ENCODE measurements at regions not wholly inside any gene's neighbourhood (a gene's known extent, or its start where the extent isn't known, plus 50 kb on each side); places are given as distances from the start of the nearest gene placed in this dataset.
"Not testable (repeated sequence)": the region's sequence is repeated elsewhere in the genome, so short reads cannot be mapped to it uniquely, and the experiment has no call there.

GRCh38 chr10:61040399-61041016 is 96.5 kb upstream of the RHOBTB1 start:
- DNase-seq: no peak

GRCh38 chr10:61039868-61040267 is 95.9 kb upstream of the RHOBTB1 start:
- DNase-seq: no peak

GRCh38 chr10:61037261-61037830 is 93.4 kb upstream of the RHOBTB1 start:
- not testable (repeated sequence) for DNase-seq

GRCh38 chr10:61036148-61036547 is 92.2 kb upstream of the RHOBTB1 start:
- DNase-seq: not testable (repeated sequence)

- DNase-seq: no peak
Observed at GRCh38 chr10:61031341-61031740, 87.4 kb upstream of the RHOBTB1 start.

- no peak for DNase-seq
Observed at GRCh38 chr10:61029411-61029810, 85.4 kb upstream of the RHOBTB1 start.

GRCh38 chr10:61028861-61029361 is 84.9 kb upstream of the RHOBTB1 start:
- no peak for DNase-seq

GRCh38 chr10:61024856-61025201 is 80.8 kb upstream of the RHOBTB1 start:
- peak in 1 of 2 experiments; percentile 27 for DNase-seq

- DNase-seq: no peak
Observed at GRCh38 chr10:61024151-61024855, 80.3 kb upstream of the RHOBTB1 start.

- no peak for DNase-seq
Observed at GRCh38 chr10:61023053-61023452, 79.1 kb upstream of the RHOBTB1 start.

- DNase-seq: no peak
Observed at GRCh38 chr10:61021926-61022325, 77.9 kb upstream of the RHOBTB1 start.

GRCh38 chr10:61020420-61021158 is 76.6 kb upstream of the RHOBTB1 start:
- no peak for DNase-seq

GRCh38 chr10:61018146-61018545 is 74.2 kb upstream of the RHOBTB1 start:
- DNase-seq: no peak

GRCh38 chr10:61016630-61017029 is 72.6 kb upstream of the RHOBTB1 start:
- DNase-seq: no peak

GRCh38 chr10:61016007-61016406 is 72.0 kb upstream of the RHOBTB1 start:
- no peak for DNase-seq

GRCh38 chr10:61010863-61011262 is 66.9 kb upstream of the RHOBTB1 start:
- DNase-seq: no peak

GRCh38 chr10:61003069-61003468 is 59.1 kb upstream of the RHOBTB1 start:
- DNase-seq: not testable (repeated sequence)

GRCh38 chr10:61001731-61002122 is 57.7 kb upstream of the RHOBTB1 start:
- no peak for DNase-seq

- peak in 1 of 2 experiments; percentile 20 for DNase-seq
Observed at GRCh38 chr10:61000769-61001730, 57.1 kb upstream of the RHOBTB1 start.

GRCh38 chr10:60998932-60999331 is 54.9 kb upstream of the RHOBTB1 start:
- no peak for DNase-seq

- no peak for DNase-seq
Observed at GRCh38 chr10:60994128-60994527, 50.1 kb upstream of the RHOBTB1 start.

All from NCI-H446 (cell line).